ENCODE measurements at regions not wholly inside any gene's neighbourhood (a gene's known extent, or its start where the extent isn't known, plus 50 kb on each side); places are given as distances from the start of the nearest gene placed in this dataset.

DNA sequence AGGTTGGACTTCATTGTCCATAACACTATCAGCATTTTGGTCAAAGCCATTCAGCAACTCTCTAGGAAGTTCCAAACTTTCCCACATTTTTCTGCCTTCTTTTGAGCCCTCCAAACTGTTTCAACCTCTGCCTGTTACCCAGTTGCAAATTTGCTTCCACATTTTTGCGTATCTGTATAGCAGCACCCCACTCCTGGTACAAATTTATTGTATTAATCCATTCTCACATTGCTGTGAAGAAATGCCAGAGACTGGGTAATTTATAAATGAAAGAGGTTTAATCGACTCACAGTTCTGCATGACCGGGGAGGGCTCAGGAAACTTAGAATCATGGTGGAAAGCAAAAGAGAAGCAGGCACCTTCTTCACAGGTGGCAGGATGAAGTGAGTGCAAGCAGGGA lies 198.8 kb downstream of the MTERF1 start:
- DNase-seq (ENCODE audit: low read depth in 1 of 2, low spot score in 1 of 2), result no peak
- no peaks in the 10 kb centered on the region for H3K27me3 ChIP-seq
- H3K4me3 ChIP-seq, result no peak overlapping the region
- H3K27ac ChIP-seq, result no peak overlapping the region
- H3K9me3 ChIP-seq (ENCODE audit: low read depth), result no peaks in the 10 kb centered on the region
- TF ChIP-seq, protein P1, sequence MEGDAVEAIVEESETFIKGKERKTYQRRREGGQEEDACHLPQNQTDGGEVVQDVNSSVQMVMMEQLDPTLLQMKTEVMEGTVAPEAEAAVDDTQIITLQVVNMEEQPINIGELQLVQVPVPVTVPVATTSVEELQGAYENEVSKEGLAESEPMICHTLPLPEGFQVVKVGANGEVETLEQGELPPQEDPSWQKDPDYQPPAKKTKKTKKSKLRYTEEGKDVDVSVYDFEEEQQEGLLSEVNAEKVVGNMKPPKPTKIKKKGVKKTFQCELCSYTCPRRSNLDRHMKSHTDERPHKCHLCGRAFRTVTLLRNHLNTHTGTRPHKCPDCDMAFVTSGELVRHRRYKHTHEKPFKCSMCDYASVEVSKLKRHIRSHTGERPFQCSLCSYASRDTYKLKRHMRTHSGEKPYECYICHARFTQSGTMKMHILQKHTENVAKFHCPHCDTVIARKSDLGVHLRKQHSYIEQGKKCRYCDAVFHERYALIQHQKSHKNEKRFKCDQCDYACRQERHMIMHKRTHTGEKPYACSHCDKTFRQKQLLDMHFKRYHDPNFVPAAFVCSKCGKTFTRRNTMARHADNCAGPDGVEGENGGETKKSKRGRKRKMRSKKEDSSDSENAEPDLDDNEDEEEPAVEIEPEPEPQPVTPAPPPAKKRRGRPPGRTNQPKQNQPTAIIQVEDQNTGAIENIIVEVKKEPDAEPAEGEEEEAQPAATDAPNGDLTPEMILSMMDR (IDR thresholded peaks at IDR 0.05; ENCODE audit: low read depth, low read length), result no peak
- H3K4me1 ChIP-seq (ENCODE audit: low read depth), result peaks cover 20% of the 10 kb centered on the region
- no peaks in the 10 kb centered on the region for H3K36me3 ChIP-seq

DNA sequence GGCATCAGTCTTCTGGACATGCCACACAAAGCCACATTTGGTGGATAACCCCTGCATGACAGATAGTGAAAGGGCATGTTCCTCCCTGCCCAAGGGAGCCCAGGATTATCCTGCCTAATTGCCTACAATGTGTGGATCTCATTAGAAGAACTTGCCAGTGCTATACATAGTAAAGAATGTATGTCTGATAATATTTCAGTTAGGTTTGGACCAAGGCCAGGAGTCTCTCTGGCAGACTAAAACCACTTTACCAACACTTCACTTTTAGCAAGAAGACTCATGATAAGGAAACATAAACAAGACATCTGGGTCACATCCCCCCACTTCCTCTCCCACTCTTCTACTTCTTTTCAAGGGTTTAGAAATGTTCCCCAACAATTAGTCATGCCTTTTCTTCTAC lies 196.7 kb downstream of the MTERF1 start:
- Histone ChIP-seq H3K27me3 (no peaks in the 10 kb centered on the region), H3K4me3 (no peak overlapping the region), H3K27ac (peak overlapping the region; percentile 81), H3K4me1 (ENCODE audit: low read depth) (peaks cover 20% of the 10 kb centered on the region), H3K36me3 (no peaks in the 10 kb centered on the region), H3K9me3 (ENCODE audit: low read depth) (no peaks in the 10 kb centered on the region)
- TF ChIP-seq, protein P1 (IDR thresholded peaks at IDR 0.05; ENCODE audit: low read depth, low read length), result no peak
- DNase-seq (ENCODE audit: low read depth in 1 of 2, low spot score in 1 of 2), result peak; percentile 88 to 93

- H3K4me3 ChIP-seq, result no peak overlapping the region
- H3K36me3 ChIP-seq, result no peaks in the 10 kb centered on the region
- DNase-seq (ENCODE audit: low read depth in 1 of 2, low spot score in 1 of 2), result peak in 1 of 2 donors; percentile 77
- no peaks in the 10 kb centered on the region for H3K27me3 ChIP-seq
- peaks cover 20% of the 10 kb centered on the region for H3K4me1 ChIP-seq (ENCODE audit: low read depth)
- TF ChIP-seq, protein P1 (IDR thresholded peaks at IDR 0.05; ENCODE audit: low read depth, low read length), result no peak
- H3K9me3 ChIP-seq (ENCODE audit: low read depth), result no peaks in the 10 kb centered on the region
- H3K27ac ChIP-seq, result no peak overlapping the region
These were observed 195.0 kb downstream of the MTERF1 start for GRCh38 chr7:91685544-91685943.

DNA sequence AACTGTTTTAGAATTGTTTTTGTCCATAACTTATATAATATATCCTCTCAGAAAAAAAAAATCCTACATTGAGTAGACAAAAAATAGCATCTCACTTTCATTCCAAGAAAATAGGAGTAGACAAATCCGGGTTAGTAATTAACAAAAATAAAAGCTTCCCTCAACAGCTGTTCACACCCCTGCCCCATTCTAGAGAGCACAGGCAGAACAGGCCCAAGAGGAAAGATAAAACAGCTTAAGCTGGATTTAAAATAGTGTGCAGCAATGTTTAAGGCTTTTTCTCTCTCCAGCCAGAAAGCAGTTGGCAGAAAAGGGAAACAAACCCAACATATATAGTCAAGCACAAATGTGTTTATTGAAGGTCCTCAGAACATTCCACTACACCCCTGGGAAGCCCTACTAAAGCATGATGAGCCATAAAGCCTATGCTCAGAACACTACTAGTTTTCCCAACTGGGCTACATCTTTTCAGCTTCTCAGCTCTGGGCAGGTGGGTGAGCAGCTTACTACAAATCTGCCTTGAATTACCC lies 189.9 kb downstream of the MTERF1 start:
- DNase-seq (ENCODE audit: low read depth in 1 of 2, low spot score in 1 of 2), result no peak
- Histone ChIP-seq H3K4me1 (ENCODE audit: low read depth) (peaks cover 28% of the 10 kb centered on the region), H3K27me3 (no peaks in the 10 kb centered on the region), H3K36me3 (no peaks in the 10 kb centered on the region), H3K27ac (no peak overlapping the region), H3K4me3 (no peak overlapping the region), H3K9me3 (ENCODE audit: low read depth) (no peaks in the 10 kb centered on the region)
- TF ChIP-seq, protein P1 (IDR thresholded peaks at IDR 0.05; ENCODE audit: low read depth, low read length), result no peak

DNA sequence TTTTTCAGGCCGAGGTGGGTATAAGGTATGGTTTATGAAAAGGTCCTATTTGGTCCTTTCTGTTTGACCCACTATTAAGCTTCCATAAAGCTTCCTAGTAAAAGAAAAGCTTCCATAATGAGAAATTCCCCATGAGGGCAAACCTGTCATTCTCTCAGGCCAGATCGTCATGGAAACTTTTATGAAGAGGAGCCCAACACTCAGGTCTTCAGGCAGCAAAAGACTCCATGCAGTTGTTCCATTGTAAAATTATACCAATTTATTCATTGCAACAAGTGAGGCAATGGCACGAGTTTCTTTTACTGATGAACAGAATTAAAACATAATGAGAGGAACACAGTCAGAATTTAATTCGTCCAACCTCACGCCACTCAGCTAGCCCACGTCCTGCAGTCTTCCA lies 188.6 kb downstream of the MTERF1 start:
- Histone ChIP-seq H3K27ac (no peak overlapping the region), H3K4me3 (no peak overlapping the region), H3K4me1 (ENCODE audit: low read depth) (peaks cover 28% of the 10 kb centered on the region), H3K36me3 (no peaks in the 10 kb centered on the region), H3K27me3 (no peaks in the 10 kb centered on the region), H3K9me3 (ENCODE audit: low read depth) (no peaks in the 10 kb centered on the region)
- TF ChIP-seq, protein P1 (IDR thresholded peaks at IDR 0.05; ENCODE audit: low read depth, low read length), result no peak
- DNase-seq (ENCODE audit: low read depth in 1 of 2, low spot score in 1 of 2), result no peak

DNA sequence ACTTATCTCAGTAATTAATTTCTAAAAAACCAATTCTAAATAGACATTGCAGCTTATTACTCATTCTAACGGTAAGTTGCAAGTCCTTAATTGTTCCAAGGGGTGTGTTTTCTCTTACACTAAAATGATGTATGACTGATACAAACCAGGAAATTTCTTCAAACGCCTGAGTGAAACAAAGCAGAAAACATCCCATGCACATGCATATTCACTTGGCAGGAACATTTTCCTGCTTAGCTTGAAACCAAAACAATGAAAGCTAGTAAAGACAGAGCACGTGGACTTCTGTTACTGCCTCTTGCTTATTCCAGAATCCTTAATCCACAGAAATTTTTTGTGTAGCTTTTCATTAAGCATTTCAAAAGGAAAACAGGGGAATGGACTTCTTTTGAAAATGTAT lies 187.7 kb downstream of the MTERF1 start:
- Histone ChIP-seq H3K9me3 (ENCODE audit: low read depth) (no peaks in the 10 kb centered on the region), H3K36me3 (no peaks in the 10 kb centered on the region), H3K27me3 (no peaks in the 10 kb centered on the region), H3K4me1 (ENCODE audit: low read depth) (peaks cover 28% of the 10 kb centered on the region), H3K4me3 (no peak overlapping the region), H3K27ac (no peak overlapping the region)
- DNase-seq (ENCODE audit: low read depth in 1 of 2, low spot score in 1 of 2), result peak in 1 of 2 donors; percentile 57
- TF ChIP-seq, protein P1 (IDR thresholded peaks at IDR 0.05; ENCODE audit: low read depth, low read length), result no peak
